Loucy (cell line): ENCODE measurements at regions not wholly inside any gene's neighbourhood (a gene's known extent, or its start where the extent isn't known, plus 50 kb on each side); places are given as distances from the start of the nearest gene placed in this dataset.

ENCODE experiments used
- H2AFZ ChIP-seq: fragments of 200-600 bp; sonication (generic); 2 replicates; pipeline ENCODE4 v1.6.0; 2016; ENCODE audit warnings: antibody characterized with exemption, mild to moderate bottlenecking, low read length, moderate library complexity
- H3F3A ChIP-seq: fragments of 200-600 bp; 2 replicates; pipeline ENCODE4 v1.6.0; 2016; ENCODE audit warnings: antibody characterized with exemption, low read depth, mild to moderate bottlenecking
- H3K27me3 ChIP-seq: fragments of 200-600 bp; sonication (generic); 2 replicates; pipeline ENCODE4 v1.6.1; 2014; ENCODE audit warnings: low read length, mild to moderate bottlenecking; ENCODE audit not compliant: insufficient read depth, poor library complexity, severe bottlenecking
- H3K36me3 ChIP-seq: fragments of 200-600 bp; sonication (generic); 2 replicates; pipeline ENCODE4 v1.6.1; 2016; ENCODE audit warnings: low read length; ENCODE audit not compliant: insufficient read depth
- H3K4me1 ChIP-seq: fragments of 200-600 bp; sonication (generic); 2 replicates; pipeline ENCODE4 v1.5.1; 2014; ENCODE audit warnings: low read length, mild to moderate bottlenecking; ENCODE audit not compliant: insufficient read depth, poor library complexity, severe bottlenecking
- H3K4me2 ChIP-seq: fragments of 200-600 bp; sonication (generic); 2 replicates; pipeline ENCODE4 v1.6.0; 2014; ENCODE audit warnings: antibody characterized with exemption, low read length, low read depth, mild to moderate bottlenecking; ENCODE audit not compliant: poor library complexity, severe bottlenecking
- H3K4me3 ChIP-seq: fragments of 200-600 bp; sonication (generic); 2 replicates; pipeline ENCODE4 v1.5.1; 2014; ENCODE audit warnings: low read length, mild to moderate bottlenecking, mixed read lengths; ENCODE audit not compliant: poor library complexity, severe bottlenecking
- H3K79me2 ChIP-seq: fragments of 200-600 bp; sonication (generic); 2 replicates; pipeline ENCODE4 v1.6.1; 2014; ENCODE audit warnings: low read length; ENCODE audit not compliant: insufficient read depth
- H3K9ac ChIP-seq: fragments of 200-600 bp; sonication (generic); 2 replicates; pipeline ENCODE4 v1.6.0; 2014; ENCODE audit warnings: mild to moderate bottlenecking, low read depth, low read length, moderate library complexity; ENCODE audit not compliant: poor library complexity, severe bottlenecking
- H3K9me2 ChIP-seq: fragments of 200-600 bp; sonication (generic); replicated peaks from 2 replicates; pipeline ENCODE4 v1.6.1; 2016; ENCODE audit warnings: low read depth, low read length, mixed read lengths
- H3K9me3 ChIP-seq: fragments of 200-600 bp; sonication (generic); 2 replicates; pipeline ENCODE4 v1.6.1; 2014; ENCODE audit warnings: mild to moderate bottlenecking, antibody characterized with exemption, low read length, low read depth; ENCODE audit not compliant: insufficient read depth
- H4K20me1 ChIP-seq: fragments of 200-600 bp; sonication (generic); 2 replicates; pipeline ENCODE4 v1.6.0; 2014; ENCODE audit warnings: antibody characterized with exemption, low read length, mild to moderate bottlenecking; ENCODE audit not compliant: insufficient read depth, poor library complexity, severe bottlenecking
- CTCF ChIP-seq: fragments of 200-600 bp; sonication (generic); conservative IDR thresholded peaks from 2 replicates; pipeline ENCODE4 v1.5.1; 2014; ENCODE audit warnings: mild to moderate bottlenecking, antibody characterized with exemption, low read length
- EZH2phosphoT487 ChIP-seq: fragments of 200-600 bp; IDR thresholded peaks from 2 replicates; pipeline ENCODE4 v1.6.1; 2018; ENCODE audit warnings: antibody characterized with exemption, mild to moderate bottlenecking, moderate library complexity, borderline replicate concordance

- TF ChIP-seq CTCF: no peak
- no peak for TF ChIP-seq EZH2phosphoT487
These were observed 127.2 kb upstream of the FRMPD4 start for GRCh38 chrX:12011075-12011474.

GRCh38 chrX:12013211-12013618, 125.1 kb upstream of the FRMPD4 start:
- Histone ChIP-seq H3K9me2 (no peaks in the 10 kb centered on the region), H3K36me3 (no peaks in the 10 kb centered on the region), H3K9ac (no peak overlapping the region), H3K9me3 (no peaks in the 10 kb centered on the region), H3K4me3 (no peak overlapping the region), H3K27me3 (no peaks in the 10 kb centered on the region), H4K20me1 (no peaks in the 10 kb centered on the region), H3K79me2 (no peaks in the 10 kb centered on the region), H3K4me1 (no peaks in the 10 kb centered on the region), H3K4me2 (no peak overlapping the region), H2AFZ (no peak overlapping the region), H3F3A (no peaks in the 10 kb centered on the region)
- TF ChIP-seq CTCF (no peak), EZH2phosphoT487 (no peak)

More at GRCh38 chrX:12011075-12011474, 127.2 kb upstream of the FRMPD4 start:
- Histone ChIP-seq H3K9me3 (no peaks in the 10 kb centered on the region), H3K4me3 (no peak overlapping the region), H3K36me3 (no peaks in the 10 kb centered on the region), H2AFZ (no peak overlapping the region), H3K4me2 (no peak overlapping the region), H3K4me1 (no peaks in the 10 kb centered on the region), H3K9ac (no peak overlapping the region), H3K9me2 (no peaks in the 10 kb centered on the region), H3F3A (no peaks in the 10 kb centered on the region), H3K79me2 (no peaks in the 10 kb centered on the region), H4K20me1 (no peaks in the 10 kb centered on the region), H3K27me3 (no peaks in the 10 kb centered on the region)

GRCh38 chrX:12021698-12022097, 116.6 kb upstream of the FRMPD4 start:
- Histone ChIP-seq H3K4me3 (no peak overlapping the region), H3K9me3 (no peaks in the 10 kb centered on the region)

More at GRCh38 chrX:12021698-12022097, 116.6 kb upstream of the FRMPD4 start:
- Histone ChIP-seq H3K36me3 (no peaks in the 10 kb centered on the region), H3K79me2 (no peaks in the 10 kb centered on the region), H3K9ac (no peak overlapping the region), H2AFZ (no peak overlapping the region), H3K4me2 (no peak overlapping the region), H3F3A (no peaks in the 10 kb centered on the region), H3K27me3 (no peaks in the 10 kb centered on the region), H4K20me1 (no peaks in the 10 kb centered on the region), H3K9me2 (no peaks in the 10 kb centered on the region), H3K4me1 (no peaks in the 10 kb centered on the region)
- no peak for TF ChIP-seq CTCF
- no peak for TF ChIP-seq EZH2phosphoT487
